HG03060 (cell line): ENCODE measurements at regions not wholly inside any gene's neighbourhood (a gene's known extent, or its start where the extent isn't known, plus 50 kb on each side); places are given as distances from the start of the nearest gene placed in this dataset.

Experiments
- ATAC-seq: cut with Tn5 transposase; IDR thresholded peaks from one replicate; pipeline ENCODE4 v1.9.1; 2021; ENCODE audit warnings: low read depth, moderate number of reproducible peaks; ENCODE audit not compliant: unreplicated experiment

- ATAC-seq = no peak
Measured at GRCh38 chr2:217066510-217067270, 206.8 kb upstream of the TNP1 start.

DNA sequence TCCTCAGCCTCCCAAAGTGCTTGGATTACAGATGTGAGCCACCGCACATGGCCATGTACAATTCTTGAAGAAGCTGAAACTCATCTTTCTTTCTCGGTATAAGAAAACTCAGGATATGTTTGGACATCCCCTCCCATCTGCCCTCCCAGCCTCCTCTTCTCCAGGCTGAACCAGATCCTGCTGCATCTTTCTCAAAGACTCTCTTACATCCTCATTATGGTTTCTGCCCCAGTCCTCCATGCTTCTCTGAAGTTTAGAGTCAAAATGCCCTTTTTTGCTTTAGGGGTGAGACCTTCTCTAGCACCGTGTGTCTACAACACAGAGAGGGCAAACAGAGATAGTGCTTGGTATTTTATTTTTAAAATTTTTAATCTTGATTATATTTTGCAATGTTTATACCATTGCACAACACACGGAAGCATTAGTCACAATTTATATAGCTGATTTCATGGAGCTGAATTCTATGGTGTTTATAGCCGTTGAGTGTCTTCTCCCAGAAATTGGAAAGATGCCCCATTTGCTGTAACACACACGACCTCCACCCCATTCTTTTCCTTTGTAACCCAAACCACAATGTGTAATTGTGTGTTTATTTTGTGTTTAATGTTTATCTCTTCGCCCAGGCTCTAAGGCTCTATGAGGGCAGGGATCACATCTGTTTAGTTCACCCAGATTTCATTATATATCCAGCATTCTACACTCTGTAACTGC, 206.0 kb upstream of the TNP1 start:
- no peak for ATAC-seq

DNA sequence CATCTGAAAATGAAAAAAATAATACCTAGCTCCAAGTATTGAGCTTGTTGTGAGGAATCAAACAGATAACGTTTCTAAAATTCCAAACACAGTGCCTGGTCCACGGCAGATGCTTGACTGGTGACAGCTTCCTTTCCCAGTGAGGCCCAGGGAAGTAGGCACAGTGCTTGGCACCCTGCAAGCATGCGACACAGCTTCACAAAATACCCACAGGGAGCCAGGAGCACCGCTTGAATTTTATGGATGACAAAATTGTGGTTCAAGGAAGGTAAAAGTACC, 205.1 kb upstream of the TNP1 start:
- ATAC-seq = no peak

GRCh38 chr2:217064234-217065011, 204.6 kb upstream of the TNP1 start:
- ATAC-seq = no peak

DNA sequence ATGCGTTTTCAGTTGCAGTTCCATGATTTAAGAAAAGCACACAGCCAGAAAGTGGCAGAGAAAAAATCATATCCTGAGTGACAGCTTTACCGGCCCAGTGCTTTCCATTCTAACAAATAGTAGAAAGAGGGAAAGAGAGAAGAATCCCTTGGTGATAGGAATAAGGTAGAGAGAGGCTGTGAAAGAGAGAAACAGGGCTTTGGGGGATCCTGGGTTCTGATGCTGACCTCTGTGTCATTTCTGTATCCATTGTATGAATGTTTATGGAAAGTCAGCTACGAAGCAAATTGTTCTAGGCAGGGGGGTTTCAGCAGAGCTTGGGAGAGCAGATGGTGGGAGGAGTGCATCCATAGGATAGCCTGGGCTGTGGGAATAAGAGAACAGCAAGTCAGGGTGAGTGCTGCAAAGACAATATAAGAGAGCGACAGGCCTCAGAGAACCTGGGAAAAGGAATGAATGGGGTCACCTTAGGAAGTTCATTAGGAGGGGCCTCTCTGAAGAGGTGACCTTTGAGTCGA, 203.4 kb upstream of the TNP1 start:
- ATAC-seq = no peak

DNA sequence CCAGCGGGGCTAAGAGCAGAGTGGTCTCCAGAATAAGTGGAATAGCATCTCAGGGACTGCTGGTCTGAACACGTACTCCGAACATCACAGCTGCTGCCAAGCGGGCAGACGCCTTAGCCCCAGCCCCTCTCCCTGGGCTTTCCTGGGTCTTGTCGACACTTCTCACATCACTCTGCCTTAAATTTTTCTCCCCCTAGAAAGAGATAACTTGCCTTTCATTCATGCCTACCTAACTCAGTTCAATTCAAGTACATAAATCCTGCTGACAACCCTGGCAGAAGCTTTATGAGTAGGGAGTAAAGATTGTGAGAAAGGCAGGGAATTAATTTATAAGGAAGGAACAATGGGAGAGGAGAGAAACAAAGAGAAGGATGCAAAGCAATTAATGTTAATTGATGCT, 202.9 kb upstream of the TNP1 start:
- ATAC-seq = no peak

DNA sequence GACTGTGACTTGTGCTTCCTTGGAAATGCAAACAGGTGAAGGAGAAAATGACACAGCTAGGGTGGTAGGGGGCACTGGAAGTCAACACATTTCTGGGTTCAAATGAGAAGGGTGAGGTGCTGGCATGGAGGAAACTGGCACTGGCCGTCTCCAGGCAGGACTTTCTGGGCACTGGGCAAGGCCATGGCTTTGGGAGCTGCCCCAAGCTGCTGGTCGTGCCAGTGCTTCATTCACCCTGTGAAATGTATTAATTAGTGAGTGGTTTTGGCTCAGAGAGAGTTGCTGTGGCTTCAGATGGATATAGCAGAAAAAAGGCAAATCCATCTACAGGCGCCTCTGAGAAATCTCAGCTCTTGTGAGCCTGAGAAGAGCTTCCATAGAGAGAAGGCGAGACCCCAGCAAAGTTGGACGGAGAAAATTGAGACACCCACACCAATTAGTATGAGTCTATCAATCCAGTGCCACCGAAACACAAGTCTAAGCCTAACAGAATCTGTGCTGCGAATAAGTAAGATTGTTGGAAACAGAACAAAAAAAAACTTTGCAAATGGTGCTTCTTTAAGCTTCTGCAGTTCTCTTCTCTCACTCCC, 202.1 kb upstream of the TNP1 start:
- no peak for ATAC-seq

GRCh38 chr2:217060951-217061547, 201.2 kb upstream of the TNP1 start:
- ATAC-seq = no peak

- no peak for ATAC-seq
Measured at GRCh38 chr2:217060516-217060915, 200.7 kb upstream of the TNP1 start.

DNA sequence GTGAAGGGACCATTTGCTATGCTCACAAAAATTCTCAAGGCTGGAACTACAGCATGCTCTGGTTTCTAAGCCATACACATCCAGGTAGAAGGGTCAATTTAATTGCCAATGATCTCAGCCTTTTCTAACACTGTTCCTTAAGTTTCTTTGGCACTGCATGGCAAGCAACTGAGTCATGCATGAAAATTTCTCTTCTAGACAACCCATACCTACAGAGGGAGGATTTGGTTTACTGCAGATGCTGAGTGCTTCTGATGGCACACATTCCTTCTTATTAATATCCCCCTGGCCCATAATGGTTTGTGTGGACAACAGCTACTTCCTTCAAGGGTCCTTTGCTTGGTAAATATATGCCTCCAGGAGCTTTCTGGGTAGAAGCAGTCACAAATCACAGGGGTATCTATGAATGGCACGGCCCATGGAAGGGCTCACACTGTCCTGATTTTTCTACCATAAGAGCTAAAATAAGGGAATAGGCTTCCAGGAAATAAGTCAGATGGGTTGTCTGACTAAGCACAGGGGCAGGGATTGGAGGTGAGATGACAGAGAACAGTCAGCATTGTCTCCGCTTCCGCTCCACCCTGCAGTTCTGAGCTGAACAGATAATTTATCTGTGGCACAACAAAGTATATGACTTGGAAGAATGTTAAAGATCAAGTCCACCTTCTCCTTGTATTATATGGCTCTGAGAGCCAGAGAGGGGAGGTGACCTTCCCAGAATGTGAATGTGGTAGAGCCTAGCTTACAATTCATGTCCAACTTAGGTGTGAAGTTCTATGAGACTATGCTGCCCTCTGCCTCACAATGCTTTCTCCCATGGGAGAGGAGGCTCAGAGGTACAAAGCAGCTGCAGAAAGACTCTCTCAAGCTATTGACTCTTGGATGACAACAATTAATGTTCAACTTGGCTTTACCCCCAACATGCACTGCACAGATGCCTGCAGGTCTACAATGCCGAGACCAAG, 199.2 kb upstream of the TNP1 start:
- ATAC-seq = no peak

GRCh38 chr2:217057773-217058172, 197.9 kb upstream of the TNP1 start:
- ATAC-seq = no peak

DNA sequence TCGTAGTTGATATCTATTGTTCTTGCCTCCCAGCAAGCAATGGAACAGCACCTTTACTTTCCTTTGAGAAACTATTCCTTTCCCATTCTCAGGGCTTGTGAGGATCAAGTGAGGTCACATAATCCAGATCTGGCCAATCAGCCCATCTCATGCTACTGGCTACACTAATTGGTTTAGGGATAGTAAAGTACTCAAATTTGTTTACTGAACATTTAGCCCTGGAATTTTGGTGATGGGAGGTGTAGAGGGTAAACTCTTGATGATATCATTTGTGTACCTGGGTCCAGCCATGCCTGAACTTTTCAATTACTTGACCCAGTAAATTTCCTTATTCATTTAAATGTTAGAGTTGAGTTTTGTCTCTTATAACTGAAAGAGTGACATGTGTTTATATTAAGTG, 195.8 kb upstream of the TNP1 start:
- no peak for ATAC-seq

- no peak for ATAC-seq
Measured at GRCh38 chr2:217054791-217055190, 194.9 kb upstream of the TNP1 start.

GRCh38 chr2:217052856-217053577, 193.2 kb upstream of the TNP1 start:
- no peak for ATAC-seq

- ATAC-seq = no peak
Measured at GRCh38 chr2:217051416-217051815, 191.6 kb upstream of the TNP1 start.

GRCh38 chr2:217049956-217050355, 190.1 kb upstream of the TNP1 start:
- ATAC-seq = no peak

DNA sequence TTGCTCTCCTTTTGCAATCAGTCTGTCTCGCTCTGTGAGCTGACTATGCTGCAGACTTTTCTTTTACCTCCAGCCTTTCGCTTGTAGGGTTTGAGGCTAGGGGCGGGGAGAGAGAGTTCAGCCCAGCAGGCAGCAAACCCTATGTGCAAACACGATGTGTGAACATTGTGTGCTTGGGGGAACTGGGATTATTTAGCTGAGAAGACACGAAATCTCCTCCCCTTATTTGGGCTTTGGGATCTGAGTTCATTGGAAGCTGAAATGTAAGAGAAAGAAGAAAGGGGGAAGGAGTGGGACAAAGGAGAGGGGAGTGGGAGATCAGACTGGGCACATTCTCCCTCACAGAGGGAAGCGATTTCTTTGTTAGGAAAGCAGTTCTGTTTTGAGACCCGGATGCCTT, 189.6 kb upstream of the TNP1 start:
- no peak for ATAC-seq

- ATAC-seq = no peak
Measured at GRCh38 chr2:217048730-217049129, 188.9 kb upstream of the TNP1 start.

GRCh38 chr2:217047631-217048030, 187.8 kb upstream of the TNP1 start:
- no peak for ATAC-seq
